Mammary epithelial cell (primary cell): ENCODE measurements at regions not wholly inside any gene's neighbourhood (a gene's known extent, or its start where the extent isn't known, plus 50 kb on each side); places are given as distances from the start of the nearest gene placed in this dataset.

ENCODE experiments used
- EZH2 ChIP-seq: IDR thresholded peaks from 2 replicates; pipeline ENCODE4 v1.6.1; 2012; ENCODE audit warnings: low read length, inconsistent platforms, borderline replicate concordance
- TF ChIP-seq, protein P1 (sequence below), 2 donors: IDR thresholded peaks in 1 of 2; conservative IDR thresholded peaks in 1 of 2; 2 replicates each; pipeline ENCODE4 v1.5.1; 2011 to 2012; ENCODE audit warnings: inconsistent platforms in 2 of 2, low read length in 2 of 2, mild to moderate bottlenecking in 2 of 2, control low read depth in 1 of 2, low read depth in 1 of 2; ENCODE audit not compliant: insufficient read depth in 1 of 2; ENCODE audit errors: extremely low read depth in 1 of 2

DNA sequence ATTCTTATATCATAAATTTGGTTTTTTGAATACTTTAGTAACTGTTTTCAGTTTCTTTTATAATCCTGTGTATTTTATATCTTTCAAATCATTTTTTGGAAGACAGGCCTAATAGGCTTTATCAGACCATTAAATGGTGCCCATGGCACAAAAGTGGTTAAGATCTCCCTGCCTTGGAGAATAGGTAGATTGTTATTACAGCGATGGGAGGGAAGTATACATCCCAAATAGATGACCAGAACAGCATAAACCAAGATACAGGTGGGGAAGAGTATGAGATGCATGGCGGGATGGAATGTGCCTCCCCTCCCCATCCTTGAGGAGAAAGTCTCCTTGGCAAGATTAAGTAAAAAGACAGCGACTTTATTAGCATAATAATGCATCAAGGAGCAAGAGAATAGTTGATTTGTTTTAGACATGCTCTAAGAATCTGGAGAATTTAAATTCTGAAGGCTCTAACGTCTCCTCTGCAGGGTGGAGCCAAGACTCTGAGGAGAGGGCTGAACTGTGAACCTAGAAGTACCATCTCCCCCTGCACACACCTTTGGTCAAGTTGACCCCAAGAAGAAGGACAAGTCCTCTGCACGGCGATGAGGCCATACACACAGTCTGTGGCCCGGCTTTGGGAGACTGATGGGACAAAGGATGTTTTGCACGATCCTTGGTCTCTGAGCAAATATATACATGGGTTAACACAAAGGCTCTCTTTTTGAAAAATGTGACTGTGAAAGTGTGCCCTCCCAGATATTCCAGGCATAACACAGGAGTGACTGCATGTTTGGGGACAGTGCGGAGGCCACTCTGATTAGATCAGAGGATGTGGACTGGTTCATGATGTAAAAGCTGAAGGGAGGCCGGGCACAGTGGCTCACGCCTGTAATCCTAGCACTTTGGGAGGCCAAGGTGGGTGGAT lies 61.1 kb upstream of the SLC35C1 start:
- no peak for TF ChIP-seq EZH2
- TF ChIP-seq, protein P1, sequence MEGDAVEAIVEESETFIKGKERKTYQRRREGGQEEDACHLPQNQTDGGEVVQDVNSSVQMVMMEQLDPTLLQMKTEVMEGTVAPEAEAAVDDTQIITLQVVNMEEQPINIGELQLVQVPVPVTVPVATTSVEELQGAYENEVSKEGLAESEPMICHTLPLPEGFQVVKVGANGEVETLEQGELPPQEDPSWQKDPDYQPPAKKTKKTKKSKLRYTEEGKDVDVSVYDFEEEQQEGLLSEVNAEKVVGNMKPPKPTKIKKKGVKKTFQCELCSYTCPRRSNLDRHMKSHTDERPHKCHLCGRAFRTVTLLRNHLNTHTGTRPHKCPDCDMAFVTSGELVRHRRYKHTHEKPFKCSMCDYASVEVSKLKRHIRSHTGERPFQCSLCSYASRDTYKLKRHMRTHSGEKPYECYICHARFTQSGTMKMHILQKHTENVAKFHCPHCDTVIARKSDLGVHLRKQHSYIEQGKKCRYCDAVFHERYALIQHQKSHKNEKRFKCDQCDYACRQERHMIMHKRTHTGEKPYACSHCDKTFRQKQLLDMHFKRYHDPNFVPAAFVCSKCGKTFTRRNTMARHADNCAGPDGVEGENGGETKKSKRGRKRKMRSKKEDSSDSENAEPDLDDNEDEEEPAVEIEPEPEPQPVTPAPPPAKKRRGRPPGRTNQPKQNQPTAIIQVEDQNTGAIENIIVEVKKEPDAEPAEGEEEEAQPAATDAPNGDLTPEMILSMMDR (conservative IDR thresholded peaks at IDR 0.05 in 1 of 2, IDR thresholded peaks at IDR 0.05 in 1 of 2; ENCODE audit: extremely low read depth in 1 of 2, insufficient read depth in 1 of 2, low read depth in 1 of 2, low read length in 2 of 2), result no peak
